K562 (cell line): ENCODE measurements at regions not wholly inside any gene's neighbourhood (a gene's known extent, or its start where the extent isn't known, plus 50 kb on each side); places are given as distances from the start of the nearest gene placed in this dataset.
A peak's percentile ranks its signal among the peaks of the same experiment; 100 is the strongest.

Experiments used
- ATAC-seq: fragments of 200-7000 bp; cut with Tn5 transposase; 3 replicates; pipeline ENCODE4 v1.9.1; 2020; ENCODE audit warnings: moderate library complexity
- BruUV-seq: library from RNA; stranded (reverse); fragments of 400-500 nt; replicated peaks from 2 replicates; lab custom pipeline; 2021; lab: Mats Ljungman, UMichigan
- CTCF ChIA-PET: fragments of 300-600 bp; formaldehyde crosslinking; extraction: SDS; loops from one replicate; lab custom pipeline; 2021; ENCODE audit warnings: low intra/inter-chr PET ratio; lab: Yijun Ruan, JAX
- POLR2A ChIA-PET: fragments of 300-600, 350-650 bp; sonication (Branson Sonifier 250); formaldehyde crosslinking; extraction: SDS; loops from one replicate; lab custom pipeline; 2021; ENCODE audit warnings: antibody characterized with exemption, inconsistent platforms; lab: Yijun Ruan, JAX
- DNase-seq, 4 experiments: peaks; one replicate each; pipeline versions ENCODE4 v3.0.0 to v3.0.0-alpha.2; 2011 to 2018; ENCODE audit warnings: low spot score in 3 of 4, mixed read lengths in 3 of 4; ENCODE audit errors: extremely low read depth in 1 of 4
- FAIRE-seq: peaks from 2 replicates; lab custom pipeline; 2011; peaks lifted over from hg19 to GRCh38; lab: Jason Lieb, UNC
- H2AFZ ChIP-seq: 2 replicates; pipeline ENCODE4 v1.6.0; 2011; ENCODE audit warnings: low read depth, low read length, control low read depth, inconsistent platforms
- H3K27ac ChIP-seq: fragments of 200-600 bp; 3 replicates; pipeline ENCODE4 v1.8.0; 2011; ENCODE audit warnings: low read depth, mild to moderate bottlenecking, control low read depth, inconsistent platforms, low read length, moderate library complexity, mixed read lengths; ENCODE audit errors: extremely low read depth
- H3K27me3 ChIP-seq, 2 experiments: fragments of 300-600 bp in 1 of 2; 2 replicates in 1 of 2; 3 replicates in 1 of 2; pipeline versions ENCODE4 v1.6.0 to v1.8.0; 2011; ENCODE audit warnings: inconsistent platforms in 2 of 2, low read length in 2 of 2, mild to moderate bottlenecking in 1 of 2, mixed read lengths in 1 of 2, moderate library complexity in 1 of 2; ENCODE audit not compliant: control insufficient read depth in 2 of 2, insufficient read depth in 2 of 2
- H3K36me3 ChIP-seq: fragments of 300-600 bp; 3 replicates; pipeline ENCODE4 v1.8.0; 2011; ENCODE audit warnings: mild to moderate bottlenecking, low read length, inconsistent platforms; ENCODE audit not compliant: control insufficient read depth, insufficient read depth
- H3K4me1 ChIP-seq, 2 experiments: fragments of 200-600 bp in 1 of 2; replicated peaks in 1 of 2; 2 replicates in 1 of 2; 3 replicates in 1 of 2; pipeline versions ENCODE4 v1.5.1 to v1.8.0; 2011; ENCODE audit warnings: inconsistent platforms in 2 of 2, low read length in 2 of 2, mild to moderate bottlenecking in 1 of 2, mixed read lengths in 1 of 2, moderate library complexity in 1 of 2; ENCODE audit not compliant: control insufficient read depth in 2 of 2, insufficient read depth in 2 of 2
- H3K4me2 ChIP-seq: 2 replicates; pipeline ENCODE4 v1.6.1; 2011; ENCODE audit warnings: low read length, control low read depth, inconsistent platforms, mixed read lengths; ENCODE audit not compliant: insufficient read depth
- H3K4me3 ChIP-seq: fragments of 200-600 bp; sonication (generic), shearing (Covaris generic); 2 replicates; pipeline ENCODE4 v1.5.1; 2016; ENCODE audit warnings: control low read depth, inconsistent platforms
- H3K79me2 ChIP-seq: fragments of 200-600 bp; 3 replicates; pipeline ENCODE4 v1.8.0; 2011; ENCODE audit warnings: low read length, inconsistent platforms; ENCODE audit not compliant: control insufficient read depth, insufficient read depth
- H3K9ac ChIP-seq, 2 experiments: 2 replicates each; pipeline versions ENCODE4 v1.6.0 to v1.6.1; 2011; ENCODE audit warnings: low read depth in 2 of 2, low read length in 2 of 2, control low read depth in 1 of 2, inconsistent platforms in 1 of 2, mild to moderate bottlenecking in 1 of 2, mixed read lengths in 1 of 2; ENCODE audit not compliant: insufficient read depth in 1 of 2
- H3K9me1 ChIP-seq: one replicate; pipeline ENCODE4 v1.6.0; 2011; ENCODE audit warnings: inconsistent platforms, mild to moderate bottlenecking, low read length, moderate library complexity; ENCODE audit not compliant: control insufficient read depth, insufficient read depth
- H3K9me3 ChIP-seq: replicated peaks from 2 replicates; pipeline ENCODE4 v1.5.1; 2011; ENCODE audit warnings: low read depth, low read length, inconsistent platforms; ENCODE audit not compliant: control insufficient read depth, insufficient read depth
- H4K20me1 ChIP-seq: replicated peaks from 2 replicates; pipeline ENCODE4 v1.6.1; 2011; ENCODE audit warnings: low read length, inconsistent platforms, mixed read lengths; ENCODE audit not compliant: control insufficient read depth, insufficient read depth
- ARID4B ChIP-seq: sonication (generic); formaldehyde crosslinking; IDR thresholded peaks from 2 replicates; pipeline ENCODE4 v1.8.0; 2022; ENCODE audit warnings: mild to moderate bottlenecking, missing genetic modification reagents
- NELFE ChIP-seq: IDR thresholded peaks from 2 replicates; pipeline ENCODE4 v1.6.1; 2011; ENCODE audit warnings: mild to moderate bottlenecking; ENCODE audit not compliant: insufficient read depth, insufficient read length
- USF1 ChIP-seq: sonication (generic); formaldehyde crosslinking; IDR thresholded peaks from 2 replicates; pipeline ENCODE4 v1.9.0; 2022; ENCODE audit warnings: mild to moderate bottlenecking, missing genetic modification reagents
- WGBS: fragments of 100-300 bp; shearing (Covaris generic); methylation state at CpG from one replicate; pipeline ENCODE4 v1.1.6; 2016; ENCODE audit warnings: low coverage, mixed read lengths; ENCODE audit not compliant: insufficient coverage; ENCODE audit errors: missing lambda C conversion rate; 5-methylcytosine and 5-hydroxymethylcytosine counted together
- in situ Hi-C: fragments of 300-500 bp; cut with MboI; formaldehyde crosslinking; loops from 4 replicates; pipeline ENCODE4 v1.15.0; 2018; ENCODE audit warnings: inconsistent platforms, mixed read lengths
- intact Hi-C: fragments of 100-400 bp; cut with micrococcal nuclease; formaldehyde crosslinking; loops from 2 replicates; pipeline ENCODE4 v1.14.2; 2022

GRCh38 chr7:374706-375311 lies 84.8 kb downstream of the FOXL3 start:
- Histone ChIP-seq H2AFZ (no peak overlapping the region), H3K4me1 (peaks cover 0 to 67% of the 10 kb centered on the region in 2 experiments; a peak in 2 of 5 replicates), H3K79me2 (no peaks in the 10 kb centered on the region), H4K20me1 (peaks cover 6% of the 10 kb centered on the region), H3K9ac (no peak overlapping the region), H3K9me3 (no peaks in the 10 kb centered on the region), H3K9me1 (no peaks in the 10 kb centered on the region), H3K27ac (no peak overlapping the region), H3K27me3 (peaks cover 46 to 91% of the 10 kb centered on the region in 2 experiments), H3K4me2 (no peak overlapping the region), H3K36me3 (no peaks in the 10 kb centered on the region), H3K4me3 (no peak overlapping the region)
- DNase-seq = no peak
- ChIA-PET CTCF (no interaction called here), POLR2A (interaction anchor here (1.1 kb wide), 1 partner anchor 11 kb away, joined by 6 read pairs; no protein-coding TSS in a partner anchor)
- no TSS peak for BruUV-seq
- in situ Hi-C loops (no loop called here), intact Hi-C loops (no loop called here)
- ATAC-seq = no peak
- no peak for FAIRE-seq
- TF ChIP-seq USF1 (CRISPR knock-in tag) (0 out of 2 replicates have a peak, but pooled peaks have one; percentile 19), ARID4B (no peak), NELFE (no peak)
- 9% methylated on average over 25 of the region's 31 CpGs for WGBS
